HK-2 (cell line): ENCODE measurements at regions not wholly inside any gene's neighbourhood (a gene's known extent, or its start where the extent isn't known, plus 50 kb on each side); places are given as distances from the start of the nearest gene placed in this dataset.
"Not testable (repeated sequence)": the region's sequence is repeated elsewhere in the genome, so short reads cannot be mapped to it uniquely, and the experiment has no call there.

Experiments
- DNase-seq: peaks from one replicate; pipeline ENCODE4 v3.0.0-alpha.2; 2018; ENCODE audit not compliant: unreplicated experiment

DNA sequence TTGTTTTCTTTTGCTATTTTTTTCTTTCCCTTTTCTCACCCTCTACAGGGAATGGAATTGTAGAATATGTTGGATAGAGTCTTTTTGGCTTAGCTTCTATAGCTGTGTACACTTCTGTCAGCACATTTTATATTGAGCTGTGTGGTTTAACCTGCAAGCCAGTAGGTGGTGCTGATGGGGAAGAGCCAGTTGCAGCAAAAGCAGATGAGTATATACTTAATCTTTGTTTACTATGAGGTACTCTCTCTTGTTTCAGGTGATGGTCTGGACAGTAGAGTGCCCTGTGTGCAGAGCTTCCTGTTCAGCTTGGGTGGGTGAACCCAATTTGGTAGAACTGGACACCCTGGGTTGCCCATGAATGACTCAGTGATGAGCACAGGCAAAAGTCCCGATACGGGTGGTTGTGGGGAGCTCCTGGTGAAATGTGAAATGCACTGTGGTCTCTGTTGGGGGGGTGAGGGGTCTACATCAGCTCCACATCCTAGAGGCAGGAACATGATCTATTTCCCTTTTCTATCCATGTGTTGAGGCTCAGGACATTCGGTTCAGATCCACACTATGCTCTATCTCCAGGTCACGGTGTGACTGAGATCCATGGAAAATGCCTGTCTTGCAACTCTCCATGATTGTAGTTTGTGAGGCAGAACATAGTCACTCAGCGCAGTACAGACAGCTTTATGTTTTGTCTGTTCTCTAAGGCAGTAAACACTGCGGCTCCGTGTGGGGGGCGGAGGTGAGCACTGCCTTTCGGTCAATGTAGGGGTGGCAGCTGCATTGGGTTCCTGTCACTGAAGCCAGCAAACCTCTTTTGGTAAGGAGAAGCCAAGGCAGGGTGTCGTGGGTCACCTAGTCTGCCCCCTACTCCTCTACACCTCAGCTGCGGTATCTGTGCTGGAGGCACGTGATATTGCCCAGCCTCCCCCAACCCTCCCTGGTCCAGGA, 353.2 kb downstream of the PRR16 start:
- DNase-seq, result peak; percentile 1

DNA sequence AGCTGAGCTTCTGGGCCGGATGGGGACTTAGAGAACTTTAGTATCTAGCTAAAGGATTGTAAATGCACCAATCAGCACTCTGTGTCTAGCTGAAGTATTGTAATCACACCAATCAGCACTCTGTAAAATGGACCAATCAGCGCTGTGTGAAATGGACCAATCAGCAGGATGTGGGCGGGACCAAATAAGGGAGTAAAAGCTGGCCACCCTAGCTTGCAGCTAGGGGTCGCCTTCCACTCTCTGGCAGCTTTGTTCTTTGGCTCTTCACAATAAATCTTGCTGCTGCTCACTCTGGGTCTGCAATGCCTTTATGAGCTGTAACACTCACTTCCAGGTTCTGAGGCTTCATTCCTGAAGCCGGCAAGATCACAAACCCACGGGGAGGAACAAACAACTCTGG, 354.0 kb downstream of the PRR16 start:
- DNase-seq, result no peak

DNA sequence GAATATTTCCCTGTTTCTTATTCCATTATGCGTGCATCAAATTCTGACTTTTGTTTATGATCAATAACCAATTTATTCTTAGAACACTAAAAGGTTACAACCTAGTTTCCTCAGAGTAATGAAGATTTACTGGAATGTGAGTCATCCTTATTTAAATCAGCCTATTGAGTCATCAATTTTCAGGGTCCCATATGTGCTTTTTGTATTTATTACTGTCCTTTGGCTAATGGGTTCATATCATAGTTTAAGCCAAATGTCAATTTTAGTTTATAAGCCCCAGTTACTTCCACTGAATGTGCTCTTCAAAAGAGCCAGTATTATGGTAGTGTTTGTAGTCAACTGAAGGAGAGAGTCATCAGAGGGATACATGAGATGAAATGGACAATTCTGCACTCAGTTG, 359.2 kb downstream of the PRR16 start:
- no peak for DNase-seq

DNA sequence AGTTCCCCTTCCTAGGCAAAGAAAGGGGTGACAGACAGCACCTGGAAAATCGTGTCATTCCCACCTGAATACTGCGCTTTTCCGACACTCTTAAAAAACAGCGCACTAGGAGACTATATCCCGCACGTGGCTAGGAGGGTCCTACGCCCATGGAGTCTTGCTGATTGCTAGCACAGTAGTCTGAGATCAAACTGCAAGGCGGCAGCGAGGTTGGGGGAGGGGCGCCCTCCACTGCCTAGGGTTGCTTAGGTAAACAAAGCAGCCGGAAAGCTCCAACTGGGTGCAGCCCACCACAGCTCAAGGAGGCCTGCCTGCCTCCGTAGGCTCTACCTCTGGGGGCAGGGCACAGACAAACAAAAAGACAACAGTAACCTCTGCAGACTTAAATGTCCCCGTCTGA, 367.5 kb downstream of the PRR16 start:
- DNase-seq, result not testable (repeated sequence)

DNA sequence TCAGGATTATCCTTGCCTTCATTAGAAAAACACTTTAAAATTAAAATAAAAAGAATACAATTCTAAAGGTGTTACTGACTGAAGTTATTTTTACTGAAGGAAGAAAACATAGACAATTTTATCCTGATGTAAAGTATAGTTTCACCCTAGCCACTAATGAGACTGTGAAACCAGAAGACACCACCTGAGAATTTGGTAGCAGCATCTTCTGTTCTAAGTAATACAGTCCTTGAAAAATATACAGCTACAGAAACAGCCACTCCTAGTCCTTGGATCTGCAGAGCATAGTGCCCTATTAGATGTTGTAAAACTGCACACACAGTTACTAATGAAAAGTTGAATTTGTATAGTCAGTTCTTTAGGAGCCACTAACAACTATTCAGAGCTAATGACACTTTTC, 377.7 kb downstream of the PRR16 start:
- DNase-seq, result no peak

DNA sequence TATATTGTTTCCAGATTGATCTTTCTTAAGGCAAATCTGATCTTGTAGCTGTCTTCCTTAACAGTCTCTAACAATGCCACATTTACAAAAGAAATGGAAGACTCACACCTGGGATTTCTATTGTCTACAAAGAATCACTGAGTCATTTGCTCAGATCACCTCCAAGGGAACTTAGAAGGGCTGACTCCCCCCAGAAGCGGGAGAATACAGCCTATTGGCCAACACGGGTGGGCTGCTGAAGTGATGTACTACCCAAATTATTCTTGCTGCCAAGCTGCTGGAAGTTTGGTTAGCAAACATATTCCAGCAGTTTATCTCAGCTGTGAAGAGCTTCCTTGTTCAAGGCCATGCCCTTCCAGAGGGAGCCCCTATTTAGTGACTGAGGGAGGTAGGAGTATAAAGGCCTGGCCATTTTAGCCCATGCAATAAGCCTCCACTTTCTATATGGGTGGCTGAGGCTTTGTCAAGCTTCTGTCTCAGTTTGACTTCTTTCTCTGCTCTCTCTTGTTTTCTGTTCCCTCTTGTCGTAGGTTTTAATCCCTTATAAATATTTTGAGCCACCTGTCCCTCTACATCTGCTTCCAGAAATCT, 379.4 kb downstream of the PRR16 start:
- no peak for DNase-seq

DNA sequence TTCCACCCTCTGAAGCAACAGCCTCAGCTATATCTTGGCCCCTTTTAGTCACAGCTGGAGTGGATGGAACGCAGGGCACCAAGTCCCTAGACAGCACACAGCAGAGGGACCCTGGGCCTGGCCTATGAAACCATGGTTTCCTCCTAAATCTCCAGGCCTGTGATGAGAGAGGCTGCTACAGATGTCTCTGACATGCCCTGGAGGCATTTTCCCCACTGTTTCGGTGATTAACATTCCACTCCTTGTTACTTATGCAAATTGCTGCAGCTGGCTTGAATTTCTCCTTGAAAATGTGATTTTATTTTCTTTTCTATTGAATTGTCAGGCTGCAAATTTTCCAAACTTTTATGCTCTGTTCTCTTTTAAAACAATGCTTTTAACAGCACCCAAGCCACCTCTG, 384.8 kb downstream of the PRR16 start:
- DNase-seq, result no peak

DNA sequence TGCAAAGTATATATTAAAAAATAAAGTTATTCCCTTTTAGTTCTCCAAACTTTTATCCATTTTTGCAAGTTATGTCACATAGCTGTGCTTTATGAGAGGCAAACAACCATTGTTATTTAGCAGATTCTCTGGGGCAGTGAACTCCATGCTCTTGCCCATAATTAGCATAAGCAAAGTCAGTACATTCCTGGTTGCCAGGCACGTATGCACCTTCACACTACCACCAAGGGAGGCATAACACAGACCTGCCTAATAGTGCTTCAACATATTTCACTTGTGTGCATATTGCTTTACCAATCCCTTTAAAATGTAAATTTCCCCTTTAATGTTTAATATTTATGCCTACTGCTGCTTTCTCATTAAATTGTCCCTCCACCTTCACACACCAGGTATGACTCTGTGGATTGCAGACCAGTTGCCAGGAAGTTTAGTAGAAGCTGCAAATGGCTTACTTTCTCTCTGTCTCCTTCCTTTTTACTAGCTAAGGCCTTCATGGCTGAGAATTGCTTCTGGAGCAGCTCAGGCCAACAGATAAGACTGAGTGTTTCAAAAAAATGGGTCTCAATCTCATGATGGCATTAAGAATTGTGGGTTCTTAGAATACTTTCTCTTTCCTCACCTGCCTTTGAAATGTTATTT, 388.2 kb downstream of the PRR16 start:
- DNase-seq, result no peak

DNA sequence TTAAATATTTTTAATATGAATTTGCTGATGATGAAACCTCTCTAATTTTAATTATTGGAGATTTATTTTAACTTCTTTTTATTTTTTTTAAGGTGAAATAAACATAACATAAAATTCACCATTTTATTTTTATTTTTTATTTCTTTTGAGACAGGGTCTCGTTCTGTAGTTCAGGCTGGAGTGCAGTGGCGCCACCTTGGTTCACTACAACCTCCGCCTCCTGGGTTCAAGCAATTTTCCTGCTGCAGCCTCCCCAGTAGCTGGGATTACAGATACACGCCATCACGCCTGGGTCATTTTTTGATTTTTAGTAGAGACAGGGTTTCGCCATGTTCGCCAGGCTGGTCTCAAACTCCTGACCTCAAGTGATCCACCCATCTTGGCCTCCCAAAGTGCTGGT, 402.9 kb downstream of the PRR16 start:
- no peak for DNase-seq

DNA sequence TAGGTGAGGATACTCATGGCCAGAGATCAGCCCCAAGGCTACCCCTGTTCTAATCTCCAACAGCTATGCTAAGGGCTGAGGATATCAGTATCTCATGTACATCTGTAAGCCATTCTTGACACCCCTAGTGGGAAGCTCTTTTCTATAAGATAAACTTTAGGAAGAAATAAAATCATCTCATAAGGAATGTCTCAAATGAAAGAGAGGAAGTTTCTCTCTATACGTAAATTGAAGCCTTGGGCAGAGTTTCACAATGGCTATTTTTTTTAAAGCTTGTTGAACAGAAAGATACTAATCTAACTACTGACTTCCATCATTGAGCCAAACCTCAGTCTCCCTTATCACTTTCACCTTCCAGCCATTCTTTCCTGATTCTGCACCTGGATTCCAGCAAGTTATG, 405.7 kb downstream of the PRR16 start:
- no peak for DNase-seq

DNA sequence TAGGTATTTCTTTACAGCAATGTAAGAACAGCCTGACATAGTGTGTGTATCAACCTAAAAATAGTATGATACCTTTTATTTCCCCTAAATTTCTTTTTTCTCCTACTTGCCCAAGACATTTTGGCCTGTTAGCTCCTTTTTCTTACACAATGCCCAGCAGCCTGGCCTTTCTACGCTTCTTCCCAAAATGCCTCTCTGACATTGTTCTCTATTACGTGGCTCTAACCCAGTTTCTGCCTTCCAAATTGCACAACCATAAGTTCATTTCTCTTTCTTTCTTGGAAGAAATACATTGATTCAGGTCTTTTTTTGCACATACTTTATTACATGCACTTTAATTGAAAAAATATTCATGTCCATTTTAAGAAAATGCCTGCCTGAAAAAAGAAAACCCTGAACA, 408.2 kb downstream of the PRR16 start:
- no peak for DNase-seq

DNA sequence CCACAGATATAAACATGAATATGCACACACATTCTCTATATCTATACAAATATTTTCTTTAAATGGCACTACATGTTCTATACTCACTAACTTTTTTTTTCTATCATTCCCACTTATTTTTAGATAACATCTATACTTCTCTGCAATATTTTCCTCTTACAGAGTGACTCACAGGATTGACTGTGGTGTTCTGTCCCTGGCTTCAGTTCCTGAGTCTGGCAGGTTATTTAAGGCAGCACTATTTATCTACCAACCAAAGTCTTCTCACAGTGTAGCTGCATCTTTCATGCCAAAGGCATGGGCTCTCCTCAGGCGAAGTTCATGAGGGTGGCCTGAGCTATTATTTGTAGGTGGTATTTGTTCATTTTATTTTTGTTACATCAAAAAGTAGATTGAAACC, 409.0 kb downstream of the PRR16 start:
- DNase-seq, result no peak

DNA sequence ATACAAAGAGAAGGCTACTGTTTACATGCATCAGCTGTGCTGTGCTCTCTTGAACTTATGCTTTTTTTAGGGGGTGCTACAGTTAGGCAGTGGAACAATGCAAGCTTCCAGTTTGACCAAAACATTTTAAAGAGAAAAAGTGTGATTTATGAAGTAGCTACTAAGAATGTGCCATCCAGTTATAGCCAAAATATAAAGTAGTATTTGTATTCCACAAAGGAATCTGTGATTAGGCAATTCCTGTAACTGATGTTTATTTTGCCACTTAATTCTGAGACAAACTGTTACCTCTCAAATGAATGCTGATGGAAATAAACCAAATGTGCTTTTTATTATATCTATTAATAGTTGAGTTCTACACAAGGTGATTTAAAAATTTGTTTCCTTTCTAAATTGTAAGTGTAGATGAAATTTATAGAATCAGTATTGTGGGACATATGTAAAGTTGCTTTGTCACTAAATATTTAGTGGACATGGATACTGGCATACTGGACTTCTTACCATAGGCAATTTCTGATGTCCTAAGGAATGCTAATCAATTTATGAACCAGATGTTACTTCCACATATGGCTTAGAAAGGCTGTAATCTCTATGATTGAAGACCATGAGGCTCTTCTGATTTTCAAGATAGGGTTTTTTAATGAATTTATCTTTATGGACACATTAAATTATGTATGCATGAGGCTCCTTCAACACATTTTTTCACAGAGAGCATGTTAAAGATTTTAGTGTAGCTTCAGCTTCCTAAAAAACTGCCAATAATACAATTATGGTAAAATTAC, 410.2 kb downstream of the PRR16 start:
- no peak for DNase-seq

DNA sequence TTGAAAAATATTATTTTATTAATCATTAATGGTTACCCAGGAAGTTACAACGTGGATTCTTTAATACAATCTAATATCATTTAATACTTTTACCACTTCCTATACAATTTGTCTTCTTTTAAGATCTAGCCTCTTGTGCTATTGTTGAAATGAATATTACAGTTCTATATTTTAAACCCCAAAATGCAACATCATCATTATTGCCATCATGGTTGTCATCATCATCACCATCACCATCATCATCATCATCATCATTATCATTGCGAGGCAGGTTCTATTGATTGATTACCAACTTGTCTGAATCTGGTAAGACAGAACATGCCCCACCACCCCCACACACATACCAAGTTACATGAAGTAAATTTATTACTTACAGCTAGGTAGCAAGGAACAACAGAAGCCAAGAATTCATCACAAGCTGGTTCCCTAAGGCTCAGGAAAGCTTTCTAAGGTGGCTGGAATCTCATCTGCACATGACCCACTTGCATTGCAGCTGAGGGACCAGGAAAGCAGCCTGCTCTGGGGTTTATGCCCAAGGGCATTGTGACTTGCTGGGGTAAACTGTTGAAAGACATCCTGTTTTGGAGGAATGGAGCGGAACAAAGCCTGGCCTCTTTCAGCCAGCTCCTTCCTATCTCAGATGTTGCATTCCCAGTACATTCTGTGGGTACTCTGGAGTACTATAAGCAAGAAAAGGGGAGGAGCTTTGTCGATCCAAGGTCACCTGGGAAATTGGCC, 418.1 kb downstream of the PRR16 start:
- no peak for DNase-seq

DNA sequence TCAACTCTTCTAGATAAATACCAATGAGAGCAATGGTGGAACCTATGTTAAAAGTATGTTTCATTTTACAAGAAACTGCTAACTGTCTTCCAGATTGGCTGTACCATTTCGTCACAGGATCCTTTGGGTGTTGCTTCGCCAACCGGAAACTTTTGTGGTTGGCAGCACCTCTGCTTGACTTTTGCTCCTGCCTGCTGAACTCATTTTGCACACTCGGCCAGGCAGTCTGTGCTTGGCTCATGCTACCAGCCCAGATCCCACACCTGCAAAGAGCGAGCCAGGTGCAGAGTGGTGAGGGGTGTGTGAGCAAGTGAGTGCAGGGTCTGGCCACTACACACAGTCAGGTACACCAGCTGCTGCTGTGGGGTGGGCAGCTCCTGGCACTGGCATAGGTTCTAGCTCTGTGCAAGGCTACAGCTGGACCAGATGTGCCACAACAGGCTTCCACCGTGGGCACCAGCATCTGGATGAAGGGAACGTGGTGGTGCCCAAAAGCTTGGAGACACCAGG, 422.3 kb downstream of the PRR16 start:
- DNase-seq, result no peak

DNA sequence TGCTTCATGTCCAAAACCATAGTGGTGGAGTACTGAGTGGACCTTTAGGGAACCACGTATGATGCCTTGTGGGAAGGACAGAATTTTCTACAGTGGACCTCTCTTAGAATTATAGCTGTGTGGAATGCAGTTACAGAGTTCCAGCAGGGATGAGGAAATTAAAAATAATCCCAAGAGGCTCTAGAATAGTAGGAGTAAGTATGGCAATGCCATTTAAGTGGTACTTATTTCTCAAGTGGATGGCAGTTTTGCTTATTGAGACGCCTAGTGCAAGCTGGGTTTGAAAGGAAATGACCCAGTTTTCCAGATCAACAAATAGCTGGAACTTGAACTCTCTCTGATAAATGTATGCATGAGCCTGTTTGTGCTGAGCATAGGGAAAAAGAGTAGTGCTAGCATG, 431.6 kb downstream of the PRR16 start:
- DNase-seq, result no peak

DNA sequence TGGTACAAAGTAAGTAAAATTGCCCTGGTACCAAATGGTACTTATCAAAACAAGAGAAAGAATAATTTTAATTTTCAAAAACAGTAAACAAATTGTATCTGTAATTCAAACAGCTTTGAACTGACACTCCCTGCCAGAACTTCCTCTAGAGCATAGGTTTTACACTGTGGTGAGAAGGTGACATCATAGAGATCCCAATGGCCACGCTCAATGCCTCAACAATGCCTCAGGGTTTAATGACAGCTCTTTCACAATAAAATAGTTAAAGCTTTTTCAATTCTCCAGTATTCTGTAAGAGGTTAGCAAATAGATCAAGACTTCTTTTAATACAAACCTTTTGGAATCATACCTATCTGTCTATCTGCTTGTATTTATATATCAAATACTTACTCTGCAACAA, 437.1 kb downstream of the PRR16 start:
- DNase-seq, result no peak

DNA sequence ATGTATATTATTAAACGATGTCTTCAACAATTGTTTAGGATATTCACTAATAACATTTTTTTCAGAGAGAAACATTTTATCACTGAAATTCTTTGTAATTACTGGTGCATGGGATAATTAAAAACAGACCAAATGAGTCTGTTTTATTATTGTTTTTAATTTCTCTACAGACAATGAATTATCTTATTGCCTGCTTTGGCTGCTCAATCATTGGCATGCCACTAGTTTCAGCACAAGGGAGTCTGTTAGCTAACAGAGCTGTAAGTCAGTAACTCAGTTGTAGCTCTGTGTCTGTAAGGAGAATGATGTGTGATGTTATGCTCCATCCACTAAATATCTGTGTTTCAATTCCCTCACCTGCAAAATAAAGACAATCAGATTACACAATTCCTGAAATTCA, 443.9 kb downstream of the PRR16 start:
- DNase-seq, result no peak

DNA sequence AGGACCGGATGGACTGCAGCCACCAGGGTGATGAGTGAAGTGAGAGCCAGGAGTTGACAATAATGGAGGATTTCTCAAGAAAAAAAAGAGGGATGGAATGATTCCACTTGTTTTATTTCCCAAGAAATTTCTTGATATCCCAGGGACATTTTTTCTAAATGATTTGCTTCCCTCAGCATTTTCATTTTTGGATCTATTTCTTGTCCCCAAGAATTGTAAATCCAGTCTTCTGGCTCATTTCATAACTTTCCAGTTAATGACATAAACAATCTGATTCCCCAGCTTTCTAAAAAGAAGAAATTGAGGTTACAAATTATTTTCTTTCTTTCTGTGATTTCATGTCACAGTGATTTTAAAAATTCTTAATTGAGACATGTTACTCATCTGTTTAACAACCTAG, 446.5 kb downstream of the PRR16 start:
- no peak for DNase-seq

DNA sequence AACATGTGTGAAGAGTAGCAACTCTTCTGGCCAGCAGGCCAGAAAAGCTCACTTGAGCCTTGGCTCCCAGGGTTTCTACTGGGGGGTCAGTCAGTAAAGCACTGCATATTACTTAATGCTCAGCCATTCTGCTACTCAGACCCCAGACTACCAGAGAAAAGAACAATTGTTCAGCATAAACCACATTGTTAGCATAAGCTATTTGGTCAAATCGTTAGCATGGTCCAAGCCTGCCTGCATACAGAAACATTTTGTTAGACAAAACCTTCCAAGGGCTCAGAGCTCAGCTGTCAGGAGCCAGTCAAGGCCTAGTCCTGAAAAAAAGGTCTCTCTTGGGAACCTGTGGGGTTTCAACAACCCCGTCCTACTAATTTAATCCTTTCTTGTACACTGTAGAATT, 449.3 kb downstream of the PRR16 start:
- DNase-seq, result no peak

DNA sequence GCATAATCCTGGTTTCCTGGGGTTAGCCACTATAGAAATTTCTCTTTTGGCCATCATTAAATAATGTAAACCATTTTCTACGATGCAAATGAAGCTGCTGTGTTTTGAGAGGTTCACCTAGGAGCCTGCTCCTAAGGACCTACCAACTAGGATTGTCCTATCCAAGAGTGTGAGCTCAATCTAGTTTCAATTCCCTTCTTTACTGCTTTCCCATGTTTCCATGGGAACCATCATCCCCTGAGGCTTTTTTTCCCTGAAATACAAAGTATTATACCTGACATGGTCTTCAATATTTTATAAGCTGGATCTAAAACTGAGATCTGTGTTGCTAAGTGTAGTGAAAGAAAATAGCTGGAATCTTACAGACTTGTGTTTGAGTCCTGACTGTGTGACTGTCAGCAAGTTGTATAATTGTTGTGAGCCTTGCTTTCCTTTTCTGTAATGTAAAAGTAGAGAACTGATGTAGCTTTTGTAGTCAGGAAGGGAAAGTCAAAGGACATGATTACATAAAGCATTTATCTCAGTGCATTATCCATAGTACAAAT, 453.2 kb downstream of the PRR16 start:
- DNase-seq, result no peak
